Putamen (tissue), 1 donor: ENCODE measurements at regions not wholly inside any gene's neighbourhood (a gene's known extent, or its start where the extent isn't known, plus 50 kb on each side); places are given as distances from the start of the nearest gene placed in this dataset.
"Not testable (repeated sequence)": the region's sequence is repeated elsewhere in the genome, so short reads cannot be mapped to it uniquely, and the experiment has no call there.

ENCODE experiments used
- DNase-seq: peaks from one replicate; pipeline ENCODE4 v3.0.0-alpha.2; 2016; ENCODE audit warnings: low spot score

- not testable (repeated sequence) for DNase-seq
Observed at GRCh38 chr2:66632882-66633281, 198.0 kb downstream of the MEIS1 start.

GRCh38 chr2:66633631-66634030, 198.7 kb downstream of the MEIS1 start:
- DNase-seq, result no peak

- no peak for DNase-seq
Observed at GRCh38 chr2:66634784-66635183, 199.9 kb downstream of the MEIS1 start.

- DNase-seq, result no peak
Observed at GRCh38 chr2:66641685-66642084, 206.8 kb downstream of the MEIS1 start.

- DNase-seq, result not testable (repeated sequence)
Observed at GRCh38 chr2:66648081-66648480, 213.2 kb downstream of the MEIS1 start.

GRCh38 chr2:66649006-66649405, 214.1 kb downstream of the MEIS1 start:
- no peak for DNase-seq

- DNase-seq, result no peak
Observed at GRCh38 chr2:66651295-66651694, 216.4 kb downstream of the MEIS1 start.

- DNase-seq, result no peak
Observed at GRCh38 chr2:66660804-66661203, 225.9 kb downstream of the MEIS1 start.

GRCh38 chr2:66661253-66662173, 226.6 kb downstream of the MEIS1 start:
- no peak for DNase-seq

- DNase-seq, result no peak
Observed at GRCh38 chr2:66665124-66665984, 230.4 kb downstream of the MEIS1 start.

GRCh38 chr2:66667301-66667700, 232.4 kb downstream of the MEIS1 start:
- DNase-seq, result no peak

- no peak for DNase-seq
Observed at GRCh38 chr2:66673286-66673685, 238.4 kb downstream of the MEIS1 start.

GRCh38 chr2:66674087-66674486, 239.2 kb downstream of the MEIS1 start:
- DNase-seq, result no peak

- DNase-seq, result no peak
Observed at GRCh38 chr2:66675591-66675990, 240.7 kb downstream of the MEIS1 start.

GRCh38 chr2:66679442-66679841, 244.5 kb downstream of the MEIS1 start:
- DNase-seq, result no peak

GRCh38 chr2:66682476-66682875, 247.6 kb downstream of the MEIS1 start:
- no peak for DNase-seq

GRCh38 chr2:66683064-66683463, 248.1 kb downstream of the MEIS1 start:
- no peak for DNase-seq

- no peak for DNase-seq
Observed at GRCh38 chr2:66683599-66683998, 248.7 kb downstream of the MEIS1 start.

GRCh38 chr2:66684289-66684688, 249.4 kb downstream of the MEIS1 start:
- DNase-seq, result no peak

- no peak for DNase-seq
Observed at GRCh38 chr2:66686755-66687154, 251.8 kb downstream of the MEIS1 start.

GRCh38 chr2:66688951-66689350, 254.0 kb downstream of the MEIS1 start:
- no peak for DNase-seq

- no peak for DNase-seq
Observed at GRCh38 chr2:66689456-66690051, 254.6 kb downstream of the MEIS1 start.
